ENCODE measurements at regions not wholly inside any gene's neighbourhood (a gene's known extent, or its start where the extent isn't known, plus 50 kb on each side); places are given as distances from the start of the nearest gene placed in this dataset.

DNA sequence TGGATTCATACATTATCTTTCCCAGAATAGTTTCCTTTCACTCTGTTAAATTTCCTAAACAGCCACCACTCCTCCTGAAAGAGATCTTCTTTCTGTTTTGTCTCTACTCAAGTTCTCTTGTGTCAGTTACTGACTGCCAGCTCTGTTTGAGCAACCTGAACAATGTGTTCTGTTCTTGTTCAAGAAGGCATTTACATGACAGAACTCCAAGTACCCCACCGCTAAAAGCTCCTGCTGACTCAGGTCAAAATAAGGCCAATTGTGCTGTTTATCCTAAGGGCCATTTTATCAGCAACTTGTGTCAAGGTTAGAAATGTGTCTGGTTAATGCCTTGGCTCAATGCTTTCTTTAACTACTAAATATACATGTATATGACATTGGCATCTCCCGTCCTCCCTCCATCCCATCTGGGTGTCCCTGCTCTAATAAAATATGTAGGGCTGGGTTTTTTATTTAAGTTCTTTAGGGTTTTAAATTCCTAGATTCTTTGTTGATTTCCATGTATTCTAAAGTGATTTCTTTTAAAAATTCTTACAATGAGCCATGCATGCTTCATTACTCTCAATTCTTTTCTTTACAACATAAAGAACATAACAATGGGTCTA lies 144.3 kb upstream of the PAQR3 start:
- Histone ChIP-seq H3K36me3 (ENCODE audit: insufficient read depth, low read length) (no peaks in the 10 kb centered on the region), H3K4me3 (no peak overlapping the region), H3K27ac (no peak overlapping the region), H3K9ac (ENCODE audit: insufficient read length) (no peak overlapping the region), H3K9me3 (ENCODE audit: low read depth, low read length) (no peaks in the 10 kb centered on the region)
- no peak for TF ChIP-seq FOXP2 (optimal IDR thresholded peaks at IDR 0.05; ENCODE audit: control extremely low read depth, extremely low read length, insufficient read depth)
- no peak for TF ChIP-seq POLR2AphosphoS5 (IDR thresholded peaks at IDR 0.05; ENCODE audit: borderline replicate concordance, low read depth, low read length)
- no peak for TF ChIP-seq EZH2 (IDR thresholded peaks at IDR 0.05)
- no peak for DNase-seq (ENCODE audit: low read depth, low spot score)

DNA sequence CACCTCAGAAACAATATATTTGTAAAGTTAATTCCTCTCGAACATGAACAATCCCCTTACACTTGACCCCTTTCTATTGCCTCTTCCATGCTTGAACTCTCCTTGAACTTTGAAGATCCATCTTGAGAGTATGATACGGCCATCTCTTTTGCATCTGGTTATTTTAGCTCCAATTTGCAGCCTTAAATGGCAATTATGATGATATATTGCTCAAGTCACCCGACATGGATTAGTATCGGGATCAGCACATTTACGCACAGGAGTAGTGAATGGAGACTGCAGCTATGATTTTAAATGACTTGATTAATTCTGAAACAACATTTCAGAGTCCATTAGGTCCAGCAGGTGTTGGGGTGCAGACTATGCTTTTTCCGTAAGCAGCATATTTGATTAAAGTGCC lies 143.8 kb upstream of the PAQR3 start:
- Histone ChIP-seq H3K9me3 (ENCODE audit: low read depth, low read length) (no peaks in the 10 kb centered on the region), H3K9ac (ENCODE audit: insufficient read length) (no peak overlapping the region), H3K4me3 (no peak overlapping the region), H3K27ac (no peak overlapping the region), H3K36me3 (ENCODE audit: insufficient read depth, low read length) (no peaks in the 10 kb centered on the region)
- DNase-seq (ENCODE audit: low read depth, low spot score): no peak
- TF ChIP-seq EZH2 (IDR thresholded peaks at IDR 0.05): no peak
- TF ChIP-seq POLR2AphosphoS5 (IDR thresholded peaks at IDR 0.05; ENCODE audit: borderline replicate concordance, low read depth, low read length): no peak
- TF ChIP-seq FOXP2 (optimal IDR thresholded peaks at IDR 0.05; ENCODE audit: control extremely low read depth, extremely low read length, insufficient read depth): no peak

DNA sequence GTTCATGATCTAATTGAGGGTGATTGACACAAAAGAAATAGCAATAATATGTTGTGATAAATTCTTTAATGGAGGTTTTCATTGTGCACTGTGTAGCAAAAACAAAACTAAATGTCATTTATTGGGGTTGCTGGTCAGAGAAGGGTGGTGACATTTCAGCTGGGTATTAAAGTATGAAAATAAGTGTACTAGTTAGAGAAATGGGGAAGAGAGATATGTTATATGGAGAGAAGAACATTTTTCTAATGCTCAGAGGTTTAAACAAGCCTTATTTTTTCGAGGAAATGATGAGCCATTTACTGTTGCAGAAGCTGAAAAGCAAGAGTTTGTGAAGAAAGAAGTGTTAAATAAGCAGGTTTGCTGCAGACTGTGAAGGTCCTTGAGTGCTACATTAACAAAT lies 142.7 kb upstream of the PAQR3 start:
- Histone ChIP-seq H3K27ac (no peak overlapping the region), H3K9me3 (ENCODE audit: low read depth, low read length) (no peaks in the 10 kb centered on the region), H3K36me3 (ENCODE audit: insufficient read depth, low read length) (no peaks in the 10 kb centered on the region), H3K9ac (ENCODE audit: insufficient read length) (no peak overlapping the region), H3K4me3 (no peak overlapping the region)
- TF ChIP-seq POLR2AphosphoS5 (IDR thresholded peaks at IDR 0.05; ENCODE audit: borderline replicate concordance, low read depth, low read length) (no peak), EZH2 (IDR thresholded peaks at IDR 0.05) (no peak), FOXP2 (optimal IDR thresholded peaks at IDR 0.05; ENCODE audit: control extremely low read depth, extremely low read length, insufficient read depth) (no peak)
- DNase-seq (ENCODE audit: low read depth, low spot score): no peak

DNA sequence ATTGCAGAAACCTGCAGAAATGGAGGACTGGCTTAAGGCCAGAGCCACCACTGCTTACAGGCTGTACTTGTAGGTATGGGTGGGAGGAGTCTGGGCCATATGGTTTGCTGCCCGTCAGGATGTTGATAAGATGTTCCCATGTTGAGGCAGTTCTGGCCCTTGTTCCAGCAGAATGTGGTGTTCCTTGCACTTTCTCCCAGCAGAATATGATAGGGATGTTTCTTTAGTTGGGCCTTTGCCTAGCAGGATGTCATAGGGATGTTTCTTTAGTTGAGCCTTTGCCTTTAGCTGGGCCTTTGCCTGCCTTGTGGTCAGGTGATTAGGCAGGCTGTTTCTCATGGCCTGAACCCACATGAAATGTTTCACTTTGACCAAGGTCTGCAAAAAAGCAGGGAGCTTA lies 139.1 kb upstream of the PAQR3 start:
- H3K9ac ChIP-seq (ENCODE audit: insufficient read length): no peak overlapping the region
- TF ChIP-seq EZH2 (IDR thresholded peaks at IDR 0.05) (no peak), FOXP2 (optimal IDR thresholded peaks at IDR 0.05; ENCODE audit: control extremely low read depth, extremely low read length, insufficient read depth) (no peak), POLR2AphosphoS5 (IDR thresholded peaks at IDR 0.05; ENCODE audit: borderline replicate concordance, low read depth, low read length) (no peak)
- H3K27ac ChIP-seq: no peak overlapping the region
- no peak for DNase-seq (ENCODE audit: low read depth, low spot score)
- H3K9me3 ChIP-seq (ENCODE audit: low read depth, low read length): no peaks in the 10 kb centered on the region; the same call in 1 of the 2 replicates
- no peaks in the 10 kb centered on the region for H3K36me3 ChIP-seq (ENCODE audit: insufficient read depth, low read length)
- no peak overlapping the region for H3K4me3 ChIP-seq

DNA sequence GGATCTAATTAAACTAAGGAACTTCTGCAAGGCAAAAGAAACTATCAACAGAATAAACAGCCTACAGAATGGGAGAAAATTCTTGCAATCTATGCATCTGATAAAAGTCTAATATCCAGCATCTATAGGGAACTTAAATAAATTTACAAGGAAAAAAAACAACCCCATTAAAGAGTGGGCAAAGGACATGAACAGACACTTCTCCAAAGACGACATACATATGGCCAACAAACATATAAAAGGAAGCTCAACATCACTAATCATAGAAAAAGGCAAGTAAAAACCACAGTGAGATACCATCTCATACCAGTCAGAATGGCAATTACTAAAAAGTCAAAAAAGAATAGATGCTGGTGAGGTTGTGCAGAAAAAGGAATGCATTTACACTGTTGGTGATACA lies 134.8 kb upstream of the PAQR3 start:
- no peak overlapping the region for H3K9ac ChIP-seq (ENCODE audit: insufficient read length)
- no peak for DNase-seq (ENCODE audit: low read depth, low spot score)
- no peaks in the 10 kb centered on the region for H3K36me3 ChIP-seq (ENCODE audit: insufficient read depth, low read length)
- H3K9me3 ChIP-seq (ENCODE audit: low read depth, low read length): no peaks in the 10 kb centered on the region; the same call in 1 of the 2 replicates
- TF ChIP-seq POLR2AphosphoS5 (IDR thresholded peaks at IDR 0.05; ENCODE audit: borderline replicate concordance, low read depth, low read length): no peak
- no peak for TF ChIP-seq EZH2 (IDR thresholded peaks at IDR 0.05)
- no peak for TF ChIP-seq FOXP2 (optimal IDR thresholded peaks at IDR 0.05; ENCODE audit: control extremely low read depth, extremely low read length, insufficient read depth)
- H3K4me3 ChIP-seq: no peak overlapping the region
- H3K27ac ChIP-seq: no peak overlapping the region

DNA sequence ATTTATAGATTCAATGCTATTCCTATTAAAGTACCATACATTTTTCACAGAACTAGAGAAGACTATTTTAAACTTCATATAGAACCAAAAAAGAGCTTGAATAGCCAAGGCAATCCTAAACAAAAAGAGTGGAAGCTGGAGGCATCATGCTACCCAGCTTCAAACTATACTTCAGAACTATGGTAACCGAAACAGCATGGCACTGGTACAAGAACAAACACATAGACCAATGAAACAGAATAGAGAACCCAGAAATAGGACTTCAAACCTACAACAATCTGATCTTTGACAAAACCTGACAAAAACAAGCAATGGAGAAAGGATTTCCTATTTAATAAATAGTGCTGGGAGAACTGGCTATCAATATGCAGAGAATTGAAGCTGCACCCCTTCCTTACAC lies 134.2 kb upstream of the PAQR3 start:
- Histone ChIP-seq H3K36me3 (ENCODE audit: insufficient read depth, low read length) (no peaks in the 10 kb centered on the region), H3K9ac (ENCODE audit: insufficient read length) (no peak overlapping the region), H3K27ac (no peak overlapping the region), H3K9me3 (ENCODE audit: low read depth, low read length) (no peaks in the 10 kb centered on the region; the same call in 1 of the 2 replicates), H3K4me3 (no peak overlapping the region)
- no peak for TF ChIP-seq FOXP2 (optimal IDR thresholded peaks at IDR 0.05; ENCODE audit: control extremely low read depth, extremely low read length, insufficient read depth)
- no peak for TF ChIP-seq EZH2 (IDR thresholded peaks at IDR 0.05)
- no peak for TF ChIP-seq POLR2AphosphoS5 (IDR thresholded peaks at IDR 0.05; ENCODE audit: borderline replicate concordance, low read depth, low read length)
- no peak for DNase-seq (ENCODE audit: low read depth, low spot score)

DNA sequence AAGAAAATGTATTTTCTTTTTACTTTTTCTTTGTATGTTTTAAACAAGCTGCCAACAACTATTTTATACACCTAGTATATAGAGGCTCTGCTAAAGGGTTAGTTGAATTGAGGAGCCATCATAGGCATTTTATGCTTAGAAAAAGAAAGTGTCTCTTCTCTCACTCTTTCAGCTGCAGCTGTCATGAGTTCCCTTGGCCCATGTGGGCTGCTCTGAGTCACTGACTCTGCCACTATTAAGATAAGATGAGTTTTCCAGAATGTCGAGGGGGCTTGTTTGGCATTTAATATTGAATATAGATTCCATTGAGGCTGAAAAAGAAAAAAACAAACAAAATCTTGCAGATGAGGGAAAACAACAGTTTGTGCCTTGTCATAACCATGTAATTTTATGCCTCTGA lies 126.0 kb upstream of the PAQR3 start:
- Histone ChIP-seq H3K9ac (ENCODE audit: insufficient read length) (no peak overlapping the region), H3K9me3 (ENCODE audit: low read depth, low read length) (no peaks in the 10 kb centered on the region), H3K27ac (no peak overlapping the region), H3K4me3 (no peak overlapping the region), H3K36me3 (ENCODE audit: insufficient read depth, low read length) (no peaks in the 10 kb centered on the region)
- no peak for TF ChIP-seq EZH2 (IDR thresholded peaks at IDR 0.05)
- TF ChIP-seq FOXP2 (optimal IDR thresholded peaks at IDR 0.05; ENCODE audit: control extremely low read depth, extremely low read length, insufficient read depth): no peak
- no peak for TF ChIP-seq POLR2AphosphoS5 (IDR thresholded peaks at IDR 0.05; ENCODE audit: borderline replicate concordance, low read depth, low read length)
- DNase-seq (ENCODE audit: low read depth, low spot score): no peak

DNA sequence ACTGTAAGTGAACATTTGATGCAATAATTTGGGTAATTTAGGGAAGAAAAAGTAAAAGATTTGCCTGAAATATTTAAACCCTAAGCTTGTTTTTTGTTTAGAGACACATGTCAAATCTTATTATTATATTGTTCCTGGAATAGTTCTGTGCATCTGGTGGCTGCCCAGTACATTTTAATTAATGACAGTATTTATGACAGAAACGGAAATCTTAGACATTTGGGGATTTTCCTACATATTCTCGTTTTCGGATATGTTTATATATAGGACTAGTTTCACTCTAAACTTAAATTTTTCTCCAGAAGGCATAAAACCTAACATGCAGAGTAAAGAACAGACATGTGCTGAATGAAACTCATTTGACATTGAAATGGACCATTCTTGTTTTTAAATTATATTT lies 125.6 kb upstream of the PAQR3 start:
- TF ChIP-seq EZH2 (IDR thresholded peaks at IDR 0.05) (no peak), FOXP2 (optimal IDR thresholded peaks at IDR 0.05; ENCODE audit: control extremely low read depth, extremely low read length, insufficient read depth) (no peak), POLR2AphosphoS5 (IDR thresholded peaks at IDR 0.05; ENCODE audit: borderline replicate concordance, low read depth, low read length) (no peak)
- no peaks in the 10 kb centered on the region for H3K9me3 ChIP-seq (ENCODE audit: low read depth, low read length)
- no peak overlapping the region for H3K27ac ChIP-seq
- H3K36me3 ChIP-seq (ENCODE audit: insufficient read depth, low read length): no peaks in the 10 kb centered on the region
- no peak for DNase-seq (ENCODE audit: low read depth, low spot score)
- no peak overlapping the region for H3K4me3 ChIP-seq
- no peak overlapping the region for H3K9ac ChIP-seq (ENCODE audit: insufficient read length)

Data from SK-N-MC (cell line).